ENCODE measurements at regions not wholly inside any gene's neighbourhood (a gene's known extent, or its start where the extent isn't known, plus 50 kb on each side); places are given as distances from the start of the nearest gene placed in this dataset.
"Not testable (repeated sequence)": the region's sequence is repeated elsewhere in the genome, so short reads cannot be mapped to it uniquely, and the experiment has no call there.

DNA sequence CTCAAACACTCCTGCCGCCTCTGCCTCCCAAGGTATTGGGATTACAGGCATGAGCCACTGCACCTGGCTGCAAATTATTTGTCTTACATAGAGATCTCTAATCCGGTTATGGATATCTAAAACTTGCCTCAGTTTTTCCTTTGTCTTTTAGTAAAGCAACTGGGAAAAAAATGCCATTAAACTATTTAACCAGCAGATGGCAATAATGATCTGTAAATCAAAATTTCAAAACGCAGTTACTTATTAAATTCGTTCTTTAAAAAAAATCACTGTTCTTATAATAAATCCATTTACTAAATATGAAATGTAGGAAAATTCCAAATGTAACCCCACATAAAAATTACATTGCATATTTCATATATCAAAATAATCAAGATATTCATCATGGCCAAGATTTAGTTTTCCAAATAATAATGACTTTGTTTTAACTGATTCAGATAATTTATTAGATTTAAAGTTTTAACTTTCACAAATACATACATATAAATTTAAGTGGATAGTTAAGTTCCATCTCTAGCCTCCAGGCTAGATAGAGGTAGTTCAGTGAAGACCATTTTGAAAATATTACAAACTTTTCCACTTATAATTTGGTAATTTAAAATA, 125.8 kb downstream of the KBTBD2 start:
- TF ChIP-seq, protein P1, sequence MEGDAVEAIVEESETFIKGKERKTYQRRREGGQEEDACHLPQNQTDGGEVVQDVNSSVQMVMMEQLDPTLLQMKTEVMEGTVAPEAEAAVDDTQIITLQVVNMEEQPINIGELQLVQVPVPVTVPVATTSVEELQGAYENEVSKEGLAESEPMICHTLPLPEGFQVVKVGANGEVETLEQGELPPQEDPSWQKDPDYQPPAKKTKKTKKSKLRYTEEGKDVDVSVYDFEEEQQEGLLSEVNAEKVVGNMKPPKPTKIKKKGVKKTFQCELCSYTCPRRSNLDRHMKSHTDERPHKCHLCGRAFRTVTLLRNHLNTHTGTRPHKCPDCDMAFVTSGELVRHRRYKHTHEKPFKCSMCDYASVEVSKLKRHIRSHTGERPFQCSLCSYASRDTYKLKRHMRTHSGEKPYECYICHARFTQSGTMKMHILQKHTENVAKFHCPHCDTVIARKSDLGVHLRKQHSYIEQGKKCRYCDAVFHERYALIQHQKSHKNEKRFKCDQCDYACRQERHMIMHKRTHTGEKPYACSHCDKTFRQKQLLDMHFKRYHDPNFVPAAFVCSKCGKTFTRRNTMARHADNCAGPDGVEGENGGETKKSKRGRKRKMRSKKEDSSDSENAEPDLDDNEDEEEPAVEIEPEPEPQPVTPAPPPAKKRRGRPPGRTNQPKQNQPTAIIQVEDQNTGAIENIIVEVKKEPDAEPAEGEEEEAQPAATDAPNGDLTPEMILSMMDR (IDR thresholded peaks at IDR 0.05): peak in 3 of 4 experiments; percentile 22 to 48 (median 22)
- TF ChIP-seq POLR2A, POLR2AphosphoS5 (IDR thresholded peaks at IDR 0.05): not testable (repeated sequence)

All from gastroesophageal sphincter (tissue), 3 donors.